Hematopoietic multipotent progenitor cell treated with erythropoietin and hydrocortisone succinate and interleukin-3 and kit ligand, for 4 days (in vitro differentiated cells): ENCODE measurements at regions not wholly inside any gene's neighbourhood (a gene's known extent, or its start where the extent isn't known, plus 50 kb on each side); places are given as distances from the start of the nearest gene placed in this dataset.
A peak's percentile ranks its signal among the peaks of the same experiment; 100 is the strongest.

Experiments used
- DNase-seq: peaks from one replicate; pipeline ENCODE4 v3.0.0-alpha.2; 2015

DNA sequence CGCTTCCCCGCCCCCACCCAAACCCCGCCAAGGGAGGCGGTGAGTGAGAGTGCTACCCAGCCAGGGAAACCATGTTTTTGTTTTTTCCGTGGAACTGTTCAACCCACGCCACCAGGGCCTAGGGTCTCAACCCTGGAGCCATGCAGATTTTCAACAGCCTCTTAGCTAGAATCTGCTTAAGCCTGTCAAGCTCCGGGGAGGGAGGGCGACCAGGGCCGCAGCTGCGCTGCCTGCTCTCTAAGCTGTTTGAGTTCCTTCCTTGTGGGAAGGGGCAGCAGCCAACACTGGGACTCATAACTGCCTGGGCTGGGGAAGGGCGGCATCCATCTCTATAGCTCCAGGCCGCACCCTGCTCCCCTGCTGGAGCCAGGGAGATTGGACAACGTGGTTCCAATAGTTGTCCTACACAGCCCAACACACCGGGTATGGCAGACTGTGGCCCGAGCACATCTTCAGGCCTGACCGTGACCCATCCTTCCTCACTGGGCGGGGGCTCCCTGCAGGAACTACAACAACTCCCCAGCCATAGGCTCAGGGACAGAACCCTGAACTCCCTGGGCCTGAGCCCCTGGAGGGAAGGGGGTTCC is 1065.7 kb upstream of the MANEA start:
- no peak for DNase-seq

DNA sequence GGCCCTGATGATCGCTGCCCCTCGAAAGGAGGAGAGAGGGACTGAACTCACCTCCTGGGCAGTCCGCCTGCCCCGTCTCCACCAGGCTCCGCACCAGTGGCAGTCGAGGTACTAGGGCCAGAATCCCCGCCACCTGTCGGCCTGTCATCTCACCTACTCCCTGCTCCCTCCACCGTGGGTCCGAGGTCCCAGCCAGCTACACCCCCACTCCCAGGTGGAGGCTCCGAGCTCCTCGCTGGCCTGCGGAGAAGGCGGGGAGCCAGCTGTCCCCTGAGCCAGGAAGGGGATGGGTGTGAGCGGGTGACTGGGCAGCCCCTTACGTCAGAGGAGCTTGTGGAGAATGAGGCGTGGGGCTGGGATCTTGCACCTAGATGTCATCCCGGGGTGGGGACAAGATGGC is 1066.5 kb upstream of the MANEA start:
- no peak for DNase-seq

DNA sequence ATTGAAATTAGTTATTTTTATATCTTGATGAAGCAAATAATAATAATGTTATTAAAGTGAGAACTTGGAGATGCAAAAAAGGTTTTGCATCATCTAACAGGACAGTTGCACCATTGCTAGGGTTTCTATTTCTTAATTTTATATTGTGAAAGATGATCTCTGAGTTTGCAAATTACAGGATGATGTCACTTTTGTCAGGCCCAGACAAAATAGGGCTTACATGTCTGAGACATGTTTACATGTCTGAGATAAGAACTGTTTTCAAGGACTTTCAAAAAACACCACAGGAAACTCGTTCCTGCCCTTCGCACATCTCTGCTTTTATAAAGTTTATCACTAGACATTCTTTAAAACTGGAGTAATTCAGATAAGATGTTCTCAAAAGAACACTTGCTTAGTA is 1075.8 kb upstream of the MANEA start:
- peak; percentile 0 for DNase-seq

DNA sequence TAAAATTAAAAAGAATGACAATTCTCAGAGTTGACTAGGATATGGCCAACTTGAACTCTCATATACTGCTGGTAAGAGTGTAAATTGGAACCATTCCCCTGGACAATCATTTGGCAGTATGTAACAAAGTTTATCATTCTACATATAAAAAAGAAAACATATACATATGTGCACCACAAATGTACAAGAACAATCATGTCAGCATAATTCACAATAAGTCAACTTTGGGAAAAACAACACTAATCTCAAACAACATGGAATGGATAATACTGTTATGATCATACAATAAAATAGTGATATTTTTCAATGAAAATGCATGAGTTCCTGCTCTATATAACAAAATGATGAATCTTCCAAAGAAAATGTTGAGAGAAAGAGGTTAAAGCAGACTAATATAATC is 1078.7 kb upstream of the EPHA7 start:
- DNase-seq, result no peak

DNA sequence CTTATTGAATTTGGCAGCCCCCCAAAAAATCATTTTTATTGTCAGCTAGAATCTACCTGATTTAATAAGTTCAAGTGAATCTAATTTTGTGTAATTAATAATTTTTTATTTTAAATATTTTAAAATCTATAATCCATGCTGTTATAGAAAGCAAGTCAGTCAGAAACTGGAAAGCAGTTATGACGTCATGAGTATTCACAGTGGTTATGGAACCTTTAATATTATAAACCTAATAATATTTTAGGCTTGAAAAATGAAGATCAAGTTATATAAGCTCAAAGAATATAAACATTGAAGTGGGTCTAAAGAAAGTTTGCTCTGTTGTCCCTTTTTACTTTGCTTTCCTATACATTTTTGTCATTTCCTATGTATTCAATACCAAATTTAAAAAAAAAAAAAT is 1075.1 kb upstream of the EPHA7 start:
- DNase-seq, result no peak

DNA sequence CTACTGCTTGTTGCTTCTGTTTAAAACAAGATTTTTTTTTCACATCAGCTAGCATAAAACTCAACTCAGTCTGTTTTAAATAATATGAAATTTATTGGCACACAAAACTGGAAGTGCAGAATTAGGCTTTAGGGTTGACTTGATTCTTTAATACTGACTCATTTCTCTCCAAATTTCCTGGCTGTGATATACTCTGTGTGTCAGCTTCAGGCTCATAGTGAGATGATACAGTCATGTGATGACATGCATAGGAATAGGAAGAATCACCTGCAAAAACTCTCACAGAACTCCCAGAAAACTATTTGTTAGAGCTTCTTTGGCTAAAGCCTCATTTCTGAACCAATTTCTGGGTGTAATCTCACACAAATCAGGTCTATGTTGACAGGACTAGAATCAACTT is 1068.0 kb upstream of the EPHA7 start:
- DNase-seq, result no peak

DNA sequence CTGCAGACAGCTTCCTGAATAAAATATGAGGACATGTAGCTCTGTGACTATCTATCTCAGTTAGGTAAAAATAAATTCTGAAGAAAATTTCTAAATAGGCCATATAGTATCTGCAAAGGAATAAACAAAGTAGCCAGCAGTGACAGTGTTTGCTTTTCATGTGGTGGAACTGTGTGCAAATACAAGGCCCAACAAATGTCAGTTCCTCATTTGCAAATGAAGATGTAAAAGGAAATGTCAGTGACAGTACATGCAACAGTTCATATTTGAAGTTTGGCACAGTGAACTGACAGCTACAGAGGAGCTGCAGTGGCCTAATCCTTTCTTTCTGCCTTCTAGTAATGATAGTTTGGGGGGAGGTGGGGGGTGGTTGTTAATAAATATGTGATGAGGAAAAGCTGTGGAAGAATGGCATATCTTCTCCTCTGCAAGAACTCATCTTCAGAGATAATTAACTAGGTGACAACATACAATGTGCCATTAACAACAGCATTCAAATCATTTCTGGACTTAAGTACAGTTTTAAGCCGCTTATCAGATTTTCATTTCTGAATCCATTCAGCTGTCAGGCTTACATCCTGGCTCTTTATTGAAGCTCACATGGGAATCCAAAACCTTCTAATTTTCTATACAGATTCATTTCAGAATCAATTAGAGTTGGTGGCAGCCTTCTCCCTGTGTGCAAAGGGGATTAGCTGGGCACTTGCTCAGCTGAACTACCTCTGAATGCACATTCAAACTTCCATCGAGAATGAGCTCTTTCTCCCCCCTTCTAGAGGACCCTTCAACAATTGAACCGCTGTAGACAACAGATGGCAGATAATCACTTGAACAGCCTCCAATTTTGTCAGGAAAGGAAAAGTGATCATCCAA is 1059.0 kb upstream of the EPHA7 start:
- DNase-seq, result no peak

DNA sequence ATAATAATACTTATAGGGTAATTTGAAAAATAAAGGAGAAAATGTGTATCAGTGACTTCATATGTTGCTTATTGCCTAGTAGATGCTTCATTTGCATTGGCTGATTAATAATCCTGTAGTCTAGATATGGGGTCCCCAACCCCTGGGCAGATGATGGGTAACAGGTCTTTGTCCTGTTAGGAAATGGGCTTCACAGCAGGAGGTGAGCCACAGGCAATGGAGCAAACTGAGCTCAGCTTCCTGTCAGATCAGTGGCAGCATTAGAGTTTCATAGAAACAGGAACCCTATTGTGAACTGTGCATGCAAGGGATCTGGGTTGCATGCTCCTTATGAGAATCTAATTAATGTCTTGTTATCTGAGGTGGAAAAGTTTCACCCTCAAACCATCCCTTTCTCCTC is 1049.5 kb upstream of the EPHA7 start:
- DNase-seq, result no peak

DNA sequence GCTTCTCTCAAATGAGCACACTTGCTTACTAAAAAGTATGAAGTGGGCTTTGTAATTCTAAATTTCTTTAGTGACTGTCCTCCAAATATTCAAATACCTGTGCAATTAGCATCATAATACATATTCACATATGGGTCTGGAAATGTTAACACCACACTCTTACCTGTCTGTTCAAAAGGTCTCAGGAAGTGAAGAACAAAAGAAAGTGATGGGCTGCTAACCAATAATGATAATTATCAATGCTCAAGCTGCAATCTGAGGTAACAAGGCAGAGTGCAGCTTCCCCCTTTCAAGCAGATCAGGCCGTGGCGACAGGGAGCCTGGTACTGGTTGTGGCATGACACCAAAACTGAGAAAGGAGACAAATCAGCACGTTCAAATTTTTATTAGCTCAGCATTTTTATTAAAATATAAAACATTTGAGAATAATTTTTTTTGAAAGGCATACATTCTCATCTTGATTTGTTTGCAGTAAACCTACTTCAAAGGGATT is 1044.7 kb upstream of the EPHA7 start:
- DNase-seq, result no peak

DNA sequence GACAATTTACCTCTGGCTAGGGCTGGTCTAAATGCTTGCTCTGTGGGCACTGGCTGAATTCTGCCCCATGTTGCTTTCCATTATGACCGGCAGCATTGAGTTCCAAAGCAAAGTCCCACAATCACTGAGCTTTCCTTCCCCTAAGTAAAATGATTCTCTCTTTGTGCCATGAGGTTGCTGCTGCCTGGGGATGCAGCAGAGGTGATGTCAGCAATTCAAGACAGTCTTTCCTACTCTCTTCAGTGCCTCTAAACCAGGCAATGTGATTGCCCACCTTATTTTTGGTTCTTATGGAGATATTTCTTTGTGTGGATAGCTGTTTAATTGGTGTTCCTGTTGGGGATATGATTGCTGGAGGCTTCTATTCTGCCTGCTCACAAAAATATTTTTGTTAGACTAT is 1043.9 kb upstream of the EPHA7 start:
- no peak for DNase-seq

DNA sequence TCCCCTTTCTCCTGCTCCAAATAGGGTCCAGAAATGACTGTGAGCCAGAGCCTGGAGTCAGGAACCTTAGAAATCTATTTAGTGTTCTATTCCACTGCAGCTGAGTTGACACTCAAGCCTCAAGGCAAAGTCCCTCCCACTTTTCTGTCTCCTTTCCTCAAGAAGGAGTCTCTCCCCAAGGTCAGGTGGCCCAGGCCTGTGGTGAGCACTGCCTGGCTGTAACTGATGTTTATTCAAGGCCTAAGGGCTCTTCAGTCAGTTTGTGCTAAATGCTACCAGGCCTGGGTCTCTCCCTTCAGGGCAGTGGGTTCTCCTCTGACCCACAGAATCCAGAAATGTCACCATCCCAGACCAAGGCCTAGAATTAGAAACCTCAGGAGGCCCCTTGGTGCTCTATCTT is 1042.9 kb upstream of the EPHA7 start:
- no peak for DNase-seq

DNA sequence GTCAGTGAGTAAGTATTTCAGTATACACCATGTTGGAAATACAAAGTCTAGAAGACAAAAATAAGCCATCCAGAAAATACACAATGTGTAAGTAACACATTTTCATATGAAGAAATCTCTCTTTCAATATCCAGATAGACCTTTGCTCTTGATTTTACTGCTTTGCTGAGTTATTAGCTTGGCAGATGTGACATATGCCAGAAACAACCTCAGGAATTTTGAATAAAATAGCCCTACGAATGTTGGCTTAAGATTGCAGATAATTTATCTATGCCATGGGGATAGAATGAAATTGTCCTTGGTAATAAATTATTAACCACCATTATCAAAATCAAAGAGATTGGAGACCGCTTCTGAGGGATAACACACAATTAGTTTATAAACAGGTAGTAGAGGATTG is 1036.9 kb upstream of the EPHA7 start:
- no peak for DNase-seq

DNA sequence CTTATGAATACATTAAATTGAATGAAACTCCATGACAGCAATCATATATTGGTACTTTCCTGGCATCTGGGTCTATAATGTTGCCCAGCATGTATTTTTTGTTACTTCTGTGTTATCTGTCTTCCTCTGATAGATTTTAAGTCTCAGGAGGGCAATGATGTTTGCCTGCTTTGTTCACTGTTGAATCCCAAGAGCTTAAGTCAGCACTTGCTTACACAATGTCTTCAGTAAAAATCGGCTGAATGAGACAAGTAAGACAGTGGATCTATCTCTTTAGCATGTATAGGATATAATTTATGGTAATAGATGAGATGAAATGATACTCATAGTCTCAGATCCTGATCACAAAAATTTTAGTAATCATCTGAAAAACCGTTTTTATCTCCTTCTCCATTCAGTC is 1034.9 kb upstream of the EPHA7 start:
- DNase-seq, result no peak

DNA sequence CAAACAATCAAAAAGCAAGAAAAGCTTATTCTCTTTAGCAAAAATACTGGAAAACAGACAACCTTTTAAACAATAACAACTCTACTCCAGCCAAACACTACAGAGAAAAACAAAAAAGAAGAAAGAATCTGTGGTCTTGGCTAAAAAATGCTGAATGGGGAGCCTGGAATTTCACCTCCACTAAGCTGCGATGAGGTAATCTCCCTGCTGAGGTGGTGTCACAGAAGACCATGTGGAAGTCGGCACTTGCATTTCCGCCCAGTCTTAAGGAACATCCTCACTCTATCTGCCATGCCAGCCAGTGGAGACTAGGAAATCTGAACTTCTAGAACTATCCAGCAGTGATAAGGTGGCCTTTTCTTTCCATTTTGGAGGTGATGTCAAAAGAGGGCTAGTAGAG is 1026.8 kb upstream of the EPHA7 start:
- DNase-seq, result no peak

DNA sequence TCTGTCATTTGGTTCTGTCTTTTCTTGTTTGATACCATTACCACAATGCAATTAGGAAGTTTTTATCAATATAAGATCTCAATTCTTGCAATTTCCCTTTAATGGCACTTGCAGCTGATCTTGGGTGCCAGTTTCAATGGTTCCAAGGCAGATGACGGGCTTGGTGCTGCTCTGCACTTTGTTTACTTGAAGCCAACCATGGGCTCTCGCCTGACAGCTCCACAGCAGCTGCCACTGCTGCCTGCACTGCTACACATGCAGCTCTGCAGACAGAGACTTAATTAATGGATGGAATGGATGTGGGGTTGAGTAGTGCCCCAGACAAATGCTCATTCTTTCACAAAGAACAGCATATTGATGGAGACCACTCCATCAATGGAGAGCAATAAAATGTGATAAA is 1024.3 kb upstream of the EPHA7 start:
- DNase-seq, result no peak

DNA sequence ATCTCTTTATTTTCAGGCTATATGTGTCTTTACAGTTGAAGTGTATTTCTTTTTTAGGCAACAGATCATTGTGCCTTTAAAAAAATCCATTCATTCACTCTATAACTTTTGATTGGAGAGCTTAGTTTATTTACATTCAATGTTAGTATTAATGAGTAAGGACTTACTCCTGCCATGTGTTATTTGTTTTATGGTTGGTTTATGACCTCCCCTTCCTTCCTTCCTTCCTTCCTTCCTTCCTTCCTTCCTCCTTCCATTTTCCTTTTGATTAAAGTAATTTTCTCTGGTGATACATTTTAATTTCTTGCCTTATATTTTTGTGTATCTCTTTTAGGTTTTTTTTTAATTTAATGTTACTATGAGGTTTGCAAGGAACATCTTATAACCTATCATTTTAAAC is 1005.3 kb upstream of the EPHA7 start:
- no peak for DNase-seq

DNA sequence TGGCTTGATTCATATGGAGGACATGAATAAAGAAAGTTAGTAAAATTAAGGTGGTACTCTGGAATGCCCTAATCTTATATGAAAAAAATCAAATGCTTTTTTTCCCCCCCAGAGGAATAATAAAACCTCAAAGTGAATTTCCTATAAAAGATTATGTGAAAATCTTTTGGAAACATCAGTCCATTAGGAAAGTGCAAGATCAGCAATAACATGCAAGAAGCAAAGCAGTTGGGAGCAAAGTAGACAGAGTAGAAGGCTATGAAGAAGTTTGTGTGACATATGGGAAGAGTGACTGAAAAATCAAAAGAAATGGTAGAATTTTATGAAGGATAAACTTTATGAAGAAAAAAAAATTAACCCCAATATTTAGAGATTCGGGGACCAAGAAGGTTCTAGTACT is 998.0 kb upstream of the EPHA7 start:
- DNase-seq, result no peak

DNA sequence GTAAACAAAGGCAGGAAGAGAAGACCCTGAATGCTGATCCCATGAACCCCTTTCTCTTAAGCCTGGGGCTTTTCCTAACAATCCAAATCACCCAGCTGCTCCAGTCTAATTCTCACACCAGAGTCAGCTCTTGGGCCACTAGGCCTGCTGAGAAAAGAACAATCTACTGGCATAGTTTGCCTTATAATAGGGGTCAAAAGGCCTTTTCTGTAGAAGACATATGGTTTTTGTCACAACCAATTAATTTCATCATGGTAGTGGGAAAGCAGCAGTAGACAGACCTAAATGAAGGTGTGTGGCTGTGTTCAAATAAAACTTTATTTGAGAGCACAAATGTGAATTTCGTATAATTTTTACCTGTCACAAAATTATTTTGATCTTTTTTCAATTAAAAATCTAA is 994.7 kb upstream of the EPHA7 start:
- no peak for DNase-seq

DNA sequence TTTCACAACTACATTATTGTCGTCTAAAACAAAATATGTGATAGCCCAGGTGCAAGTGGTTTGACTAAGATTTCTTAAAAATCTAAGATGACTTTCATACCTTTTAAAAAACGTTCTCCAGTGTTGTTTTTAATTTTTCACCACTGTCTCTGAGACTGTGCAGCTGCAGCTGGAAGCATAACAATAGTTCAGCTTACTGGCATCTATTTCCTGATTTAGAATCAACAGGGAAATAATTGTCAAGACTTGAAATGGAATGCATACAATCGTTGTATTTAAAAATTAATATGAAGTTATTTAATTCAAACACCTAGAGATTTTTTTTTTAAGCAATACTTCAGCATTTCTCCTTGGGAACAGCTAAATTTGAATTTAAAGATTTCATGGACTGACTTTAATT is 982.0 kb upstream of the EPHA7 start:
- DNase-seq, result no peak

DNA sequence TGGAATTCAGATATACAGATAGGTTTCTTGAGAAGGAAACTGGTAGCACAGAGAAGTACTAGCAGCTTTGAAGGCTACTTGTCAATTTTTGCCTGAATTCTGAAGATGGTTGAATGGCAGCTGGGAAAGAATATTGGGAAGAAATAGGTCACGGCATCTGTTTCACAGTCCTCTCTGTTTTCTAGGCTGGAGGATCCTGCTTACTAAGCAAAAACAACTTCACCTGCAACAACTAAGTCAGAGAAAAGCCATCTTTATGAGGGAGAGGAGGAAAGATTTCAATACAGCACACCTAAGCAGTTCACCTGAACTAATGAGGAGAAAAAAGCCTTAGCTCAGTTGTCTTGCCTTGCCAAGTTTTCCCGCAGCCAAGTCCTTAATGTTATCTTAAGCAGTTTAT is 975.5 kb upstream of the EPHA7 start:
- no peak for DNase-seq

DNA sequence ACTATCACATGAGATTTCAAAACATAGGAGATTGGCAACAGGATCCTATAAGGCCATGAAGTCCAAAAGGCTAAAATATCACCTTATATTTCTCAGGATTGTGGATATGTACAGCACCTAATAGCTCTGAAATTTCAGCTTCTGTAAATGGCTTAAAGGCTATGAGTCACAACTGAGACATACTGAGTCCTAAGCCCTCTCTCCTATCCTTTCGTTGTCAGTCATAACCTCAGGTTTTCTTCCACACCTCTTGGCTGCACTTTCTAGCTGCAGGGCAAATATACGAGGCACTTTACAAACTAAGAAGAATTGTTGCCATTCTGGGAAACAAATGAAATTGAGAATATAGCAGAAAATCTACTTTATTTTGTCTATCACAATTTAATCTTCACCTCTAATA is 969.9 kb upstream of the EPHA7 start:
- no peak for DNase-seq

DNA sequence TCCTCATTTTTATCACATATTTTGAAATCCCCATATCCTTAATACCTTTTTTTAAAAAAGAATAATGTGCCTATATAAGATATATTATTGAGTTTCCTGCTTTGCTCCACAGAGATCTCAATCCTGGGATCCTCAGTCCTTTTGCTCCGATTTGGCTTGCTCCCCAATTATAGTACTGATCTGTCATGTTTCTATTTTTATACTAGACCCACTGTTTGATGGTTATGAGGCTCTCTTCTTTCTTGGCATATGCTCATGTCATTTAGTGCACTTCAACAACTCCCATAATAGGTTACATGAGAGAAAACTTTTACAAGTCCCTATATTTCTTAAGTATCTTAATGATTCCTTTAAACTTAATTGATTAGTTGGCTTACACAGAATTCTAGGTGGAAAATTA is 958.5 kb upstream of the EPHA7 start:
- DNase-seq, result no peak

DNA sequence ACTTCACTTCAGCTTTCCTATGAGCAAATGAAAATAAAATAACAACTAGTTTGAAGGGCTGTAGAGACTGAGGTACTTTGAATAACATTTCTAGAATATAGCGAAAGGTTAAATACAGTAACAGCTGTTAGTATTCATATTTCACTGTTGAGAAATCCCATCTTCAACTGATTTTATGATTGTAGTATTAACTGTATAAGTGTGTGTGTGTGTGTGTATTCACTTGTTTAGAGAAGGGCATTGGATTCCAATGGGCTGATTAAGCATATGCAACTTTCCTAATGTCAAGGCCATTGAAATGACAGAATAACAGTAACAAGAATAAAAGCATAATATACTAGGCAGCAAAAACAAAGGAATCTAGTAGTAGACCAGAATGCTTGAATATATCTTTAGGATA is 957.5 kb upstream of the EPHA7 start:
- no peak for DNase-seq

DNA sequence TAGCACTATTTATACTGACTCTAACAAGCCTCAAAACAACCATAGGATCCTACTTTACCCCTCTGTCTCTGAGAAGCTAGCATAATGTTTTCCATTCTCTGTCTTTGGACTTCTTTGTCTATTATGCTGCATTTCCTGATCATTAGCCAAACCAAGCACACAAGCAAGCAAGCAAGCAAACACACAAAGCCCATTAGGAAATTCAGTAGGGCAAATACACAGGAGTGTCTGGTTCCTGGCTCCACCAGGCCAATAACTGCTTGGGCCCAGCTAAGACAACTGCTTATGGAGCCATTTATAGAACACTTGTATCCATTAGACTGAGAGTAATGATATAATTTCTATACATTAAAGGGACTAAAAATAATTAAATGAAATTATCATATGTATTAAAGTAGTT is 952.9 kb upstream of the EPHA7 start:
- no peak for DNase-seq

DNA sequence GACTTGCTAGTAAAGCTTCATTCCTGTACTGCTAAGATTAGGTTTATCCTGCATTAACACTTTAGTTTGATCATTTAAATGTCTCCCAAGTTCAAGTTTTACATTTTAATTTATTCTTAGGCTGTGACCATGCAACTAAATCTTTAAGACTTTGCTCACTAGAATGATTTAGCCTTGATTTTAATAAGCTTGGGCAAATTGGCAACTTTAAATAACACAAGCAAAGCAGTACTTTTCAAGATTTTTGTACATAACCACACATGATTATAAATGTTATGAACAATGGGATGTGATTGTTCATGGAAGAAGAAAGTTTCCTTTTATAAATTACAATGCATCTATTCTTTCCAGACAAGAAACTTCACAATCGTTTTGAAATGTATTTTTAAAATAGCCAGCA is 948.0 kb upstream of the EPHA7 start:
- no peak for DNase-seq
